ENCODE measurements at regions not wholly inside any gene's neighbourhood (a gene's known extent, or its start where the extent isn't known, plus 50 kb on each side); places are given as distances from the start of the nearest gene placed in this dataset.
A peak's percentile ranks its signal among the peaks of the same experiment; 100 is the strongest.
"Not testable (repeated sequence)": the region's sequence is repeated elsewhere in the genome, so short reads cannot be mapped to it uniquely, and the experiment has no call there.

- no peak for DNase-seq (ENCODE audit: low spot score)
These were observed 1265.1 kb downstream of the BRINP3 start for GRCh38 chr1:189212606-189213005.

GRCh38 chr1:189216886-189217285, 1260.8 kb downstream of the BRINP3 start:
- no peak for DNase-seq (ENCODE audit: low spot score)

DNA sequence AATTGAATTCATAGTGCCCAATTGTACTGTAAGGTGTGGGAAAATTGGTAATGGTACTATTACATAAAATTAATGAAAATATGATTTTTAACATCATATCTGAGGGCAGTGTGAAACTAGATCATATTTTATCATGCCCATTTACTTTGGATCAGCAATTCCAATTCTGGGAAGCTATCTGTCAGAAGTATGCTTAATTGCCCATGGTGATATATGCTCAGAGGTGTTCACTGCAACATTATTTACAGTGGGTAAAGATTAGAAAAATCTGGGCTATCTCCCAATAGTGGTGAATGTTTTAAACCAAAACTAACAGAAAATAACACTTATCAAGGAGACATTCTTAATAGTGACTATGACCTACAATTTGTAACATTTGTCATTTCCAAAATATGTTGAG, 1260.0 kb downstream of the BRINP3 start:
- DNase-seq (ENCODE audit: low spot score): no peak

- DNase-seq (ENCODE audit: low spot score): peak; percentile 4
These were observed 1256.9 kb downstream of the BRINP3 start for GRCh38 chr1:189220750-189221149.

- DNase-seq (ENCODE audit: low spot score): not testable (repeated sequence)
These were observed 1251.9 kb downstream of the BRINP3 start for GRCh38 chr1:189225794-189226145.

DNA sequence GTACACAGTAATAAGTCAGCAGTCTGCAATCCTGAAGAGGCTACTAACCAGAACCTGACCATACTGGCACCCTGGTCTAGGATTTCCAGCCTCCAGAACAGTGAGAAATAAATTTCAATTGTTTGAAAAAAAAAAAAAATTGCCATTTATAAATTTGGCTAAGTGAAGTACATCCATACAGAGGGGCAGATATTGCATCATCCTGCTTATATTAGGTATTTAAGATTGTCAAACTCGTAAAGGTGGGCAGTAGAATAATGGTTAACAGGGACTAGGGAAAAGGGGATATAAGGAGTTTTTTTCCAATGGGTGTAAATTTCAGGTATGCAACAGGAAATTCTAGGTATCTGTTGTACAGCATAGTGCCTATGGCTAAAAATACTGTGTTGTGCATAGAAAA, 1250.9 kb downstream of the BRINP3 start:
- no peak for DNase-seq (ENCODE audit: low spot score)

DNA sequence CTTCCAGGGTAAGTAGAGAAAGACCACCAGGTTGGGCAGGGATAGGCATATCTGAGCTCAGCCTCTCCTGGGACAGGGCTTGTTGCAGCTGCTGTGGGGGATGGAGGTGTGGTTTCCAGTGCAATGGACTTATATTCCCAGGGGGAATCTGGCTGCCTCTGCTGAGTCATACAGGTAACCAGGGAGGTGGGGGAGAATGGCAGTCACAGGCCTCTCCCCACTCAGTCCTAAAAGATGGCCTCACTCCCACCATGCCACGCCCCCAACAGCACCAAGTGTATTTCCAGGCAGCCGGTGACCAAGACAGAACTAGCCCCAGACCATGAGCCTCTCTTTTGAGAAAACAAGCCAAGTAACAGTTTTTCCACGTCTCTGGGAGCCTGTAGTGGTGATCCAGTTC, 1240.7 kb downstream of the BRINP3 start:
- DNase-seq (ENCODE audit: low spot score): no peak

GRCh38 chr1:189253601-189254350, 1223.9 kb downstream of the BRINP3 start:
- DNase-seq (ENCODE audit: low spot score): no peak

DNA sequence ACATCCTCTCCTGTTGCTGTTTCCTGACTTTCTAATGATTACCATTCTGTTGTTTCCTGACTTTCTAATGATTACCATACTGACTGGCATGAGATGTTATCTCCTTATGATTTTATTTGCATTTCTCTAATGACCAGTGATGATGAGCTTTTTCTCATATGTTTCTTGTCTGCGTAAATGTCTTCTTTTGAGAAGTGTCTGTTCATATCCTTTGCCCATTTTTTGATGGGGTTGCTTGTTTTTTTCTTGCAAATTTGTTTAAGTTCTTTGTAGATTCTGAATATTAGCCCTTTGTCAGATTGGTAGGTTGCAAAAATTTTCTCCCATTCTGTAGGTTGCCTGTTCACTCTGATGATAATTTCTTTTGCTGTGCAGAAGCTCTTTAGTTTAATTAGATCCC, 1216.5 kb downstream of the BRINP3 start:
- not testable (repeated sequence) for DNase-seq (ENCODE audit: low spot score)

DNA sequence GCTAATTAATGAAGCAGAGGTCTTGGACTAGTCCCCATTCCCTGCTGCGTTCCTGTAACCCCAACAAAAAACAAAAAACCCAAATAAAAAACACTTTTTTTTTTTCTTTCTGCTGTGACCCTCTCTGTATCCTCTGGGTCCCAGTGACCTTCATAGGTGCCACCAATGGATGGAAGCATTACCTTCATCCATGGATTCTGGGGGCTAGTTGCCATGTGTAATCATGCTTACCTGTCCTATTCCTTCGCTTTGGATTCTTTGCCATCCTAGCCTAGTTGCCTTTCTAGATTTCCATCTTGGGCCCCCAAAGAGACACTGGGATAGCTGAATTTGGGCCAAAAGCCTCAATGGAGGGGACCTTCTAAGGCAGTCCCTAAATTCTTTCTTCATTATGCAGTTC, 1208.7 kb downstream of the BRINP3 start:
- no peak for DNase-seq (ENCODE audit: low spot score)

- no peak for DNase-seq (ENCODE audit: low spot score)
These were observed 1203.4 kb downstream of the BRINP3 start for GRCh38 chr1:189274267-189274666.

- no peak for DNase-seq (ENCODE audit: low spot score)
These were observed 1201.9 kb downstream of the BRINP3 start for GRCh38 chr1:189275796-189276195.

DNA sequence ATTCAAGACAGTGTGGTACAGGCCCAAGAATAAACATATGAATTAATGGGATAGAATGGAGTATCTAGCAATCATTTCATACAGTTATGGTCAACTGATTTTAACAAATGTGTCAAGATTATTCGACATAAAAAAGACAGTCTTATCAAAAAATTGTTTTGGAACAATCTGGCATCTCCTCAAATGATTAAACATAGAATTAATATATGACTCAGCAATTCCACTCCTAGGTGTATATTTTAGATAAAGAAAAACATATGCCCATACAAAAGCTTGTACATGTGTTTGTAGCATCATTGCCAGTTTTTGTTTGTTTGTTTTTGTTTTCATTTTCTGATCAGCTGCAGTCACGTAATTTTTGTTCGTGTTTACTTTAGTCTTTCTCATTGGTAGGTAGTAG, 1188.3 kb downstream of the BRINP3 start:
- no peak for DNase-seq (ENCODE audit: low spot score)

GRCh38 chr1:189301235-189301634, 1176.4 kb downstream of the BRINP3 start:
- DNase-seq (ENCODE audit: low spot score): no peak

- no peak for DNase-seq (ENCODE audit: low spot score)
These were observed 1172.4 kb downstream of the BRINP3 start for GRCh38 chr1:189305279-189305678.

DNA sequence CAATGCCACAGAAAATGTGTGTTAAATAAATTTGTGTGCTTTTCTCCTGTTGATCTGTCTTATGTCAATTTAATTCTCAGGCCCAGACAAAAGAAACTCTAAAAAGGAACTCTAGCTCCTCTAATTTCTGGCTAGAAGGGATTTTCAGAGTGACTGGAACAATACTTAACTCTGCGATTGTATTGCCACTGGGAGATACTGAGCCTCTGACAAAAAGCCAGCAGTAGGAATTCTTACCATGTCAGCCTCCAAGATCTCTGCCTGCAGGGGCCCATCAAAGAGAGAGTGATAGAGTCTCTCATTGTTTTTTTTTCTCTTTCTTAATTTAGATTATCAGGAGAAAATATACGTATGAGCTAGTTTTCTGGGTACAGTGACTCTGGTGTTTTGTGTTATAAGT, 1165.7 kb downstream of the BRINP3 start:
- no peak for DNase-seq (ENCODE audit: low spot score)

DNA sequence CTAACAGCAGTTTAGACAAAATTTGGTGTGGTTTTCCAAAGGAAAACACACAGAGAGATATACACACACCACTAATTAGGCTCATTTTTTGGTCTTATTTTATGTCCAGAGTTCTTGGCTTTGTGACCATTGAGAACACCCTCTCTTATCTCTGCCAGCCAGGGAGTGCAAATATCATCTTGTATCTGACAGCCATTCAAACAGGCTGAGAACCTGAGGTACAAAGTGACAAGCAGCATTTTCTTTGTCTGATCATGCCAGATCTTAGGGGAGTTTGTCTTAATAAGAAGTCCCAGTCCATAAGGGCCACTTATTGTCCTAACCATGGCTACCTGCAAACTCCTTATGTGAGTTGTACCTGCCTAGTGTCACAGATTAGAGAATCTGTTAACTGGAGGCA, 1165.2 kb downstream of the BRINP3 start:
- no peak for DNase-seq (ENCODE audit: low spot score)

- no peak for DNase-seq (ENCODE audit: low spot score)
These were observed 1164.2 kb downstream of the BRINP3 start for GRCh38 chr1:189313488-189313887.

DNA sequence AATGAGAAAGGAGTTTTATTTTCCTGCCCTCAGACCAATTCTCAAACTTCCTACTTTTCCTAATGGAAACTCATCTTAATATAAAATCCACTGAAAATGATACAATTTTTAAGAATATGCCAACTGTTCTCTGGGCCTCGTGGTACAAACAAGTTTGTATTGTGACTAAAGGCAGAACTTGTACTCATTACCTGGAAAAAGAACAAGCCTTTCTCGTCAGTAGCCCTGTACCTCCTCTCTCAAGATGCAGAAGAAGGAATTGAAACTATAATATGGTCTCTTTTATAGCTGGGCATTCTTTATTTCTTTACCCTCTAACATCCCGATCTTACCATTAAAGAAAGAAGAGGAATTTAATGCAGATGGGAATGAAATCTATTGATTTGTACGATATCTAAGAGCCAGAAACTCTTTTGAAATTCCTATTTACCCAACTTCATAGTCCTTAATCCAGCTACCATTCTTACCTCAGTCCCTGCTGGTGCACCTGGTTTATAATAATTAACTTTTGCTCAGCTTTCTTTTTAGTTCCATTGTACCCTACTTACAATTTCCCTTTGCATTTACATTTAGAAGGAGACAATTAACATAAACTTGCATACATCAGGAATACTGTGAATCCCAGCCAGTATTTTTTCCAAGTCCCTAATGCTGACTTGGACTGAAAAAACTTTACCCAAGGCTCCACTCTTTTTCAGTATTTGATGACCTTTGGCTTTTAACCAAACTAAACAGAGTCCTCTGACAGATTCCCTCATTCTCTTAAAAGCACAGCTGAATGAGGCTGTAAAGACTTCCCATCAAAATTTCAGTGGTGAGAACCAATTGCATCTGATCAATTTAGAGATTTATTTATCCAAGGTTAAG, 1162.4 kb downstream of the BRINP3 start:
- no peak for DNase-seq (ENCODE audit: low spot score)

DNA sequence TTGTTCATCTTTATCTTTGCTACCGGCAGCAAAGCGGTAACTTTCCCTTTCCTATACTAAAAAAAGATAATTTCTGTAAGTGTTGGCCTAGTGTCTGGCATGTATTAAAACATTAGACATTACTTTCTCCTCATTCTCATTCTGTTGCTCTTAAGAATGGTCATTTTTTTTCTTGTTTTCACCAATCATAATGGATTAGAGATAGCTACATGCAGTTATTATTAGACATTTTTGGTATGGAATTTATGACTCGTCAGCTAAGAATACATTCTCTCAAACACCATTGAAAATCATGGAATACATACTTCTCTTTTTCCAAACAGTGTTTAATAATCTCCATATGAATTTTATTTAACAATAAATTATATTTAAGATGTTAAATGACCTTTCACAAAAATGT, 1154.6 kb downstream of the BRINP3 start:
- peak; percentile 11 for DNase-seq (ENCODE audit: low spot score)

DNA sequence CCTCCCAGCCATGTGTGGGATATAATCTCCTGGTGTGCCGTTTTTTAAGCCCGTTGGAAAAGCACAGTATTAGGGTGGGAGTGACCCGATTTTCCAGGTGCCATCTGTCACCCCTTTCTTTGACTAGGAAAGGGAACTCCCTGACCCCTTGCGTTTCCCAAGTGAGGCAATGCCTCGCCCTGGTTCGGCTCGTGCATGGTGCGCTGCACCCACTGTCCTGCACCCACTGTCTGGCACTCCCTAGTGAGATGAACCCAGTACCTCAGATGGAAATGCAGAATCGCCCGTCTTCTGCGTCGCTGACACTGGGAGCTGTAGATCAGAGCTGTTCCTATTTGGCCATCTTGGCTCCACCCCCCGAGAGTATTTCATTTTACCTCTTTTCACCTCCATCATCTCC, 1146.6 kb downstream of the BRINP3 start:
- not testable (repeated sequence) for DNase-seq (ENCODE audit: low spot score)

GRCh38 chr1:189336115-189337100, 1141.3 kb downstream of the BRINP3 start:
- no peak for DNase-seq (ENCODE audit: low spot score)
